Colonic mucosa (tissue), 4 donors: ENCODE measurements at regions not wholly inside any gene's neighbourhood (a gene's known extent, or its start where the extent isn't known, plus 50 kb on each side); places are given as distances from the start of the nearest gene placed in this dataset.

ENCODE experiments used
- DNase-seq: peaks from one replicate; pipeline ENCODE4 v3.0.0-alpha.2; 2020
- H3K27ac ChIP-seq: fragments of 200-600 bp; one replicate; pipeline ENCODE4 v1.8.0; 2021
- H3K27me3 ChIP-seq: fragments of 200-600 bp; one replicate; pipeline ENCODE4 v1.8.0; 2021
- H3K36me3 ChIP-seq: fragments of 200-600 bp; one replicate; pipeline ENCODE4 v1.8.0; 2021
- H3K4me1 ChIP-seq: fragments of 200-600 bp; one replicate; pipeline ENCODE4 v1.8.0; 2021; ENCODE audit warnings: mild to moderate bottlenecking
- H3K4me3 ChIP-seq: fragments of 200-600 bp; one replicate; pipeline ENCODE4 v1.8.0; 2021
- H3K9ac ChIP-seq, 2 donors: one replicate each; pipeline ENCODE4 v1.7.0; 2013; ENCODE audit warnings: control low read depth in 2 of 2, low read depth in 2 of 2, low read length in 2 of 2
- H3K9me3 ChIP-seq: fragments of 200-600 bp; one replicate; pipeline ENCODE4 v1.8.0; 2021
- CTCF ChIP-seq: fragments of 200-600 bp; IDR thresholded peaks from one replicate; pipeline ENCODE4 v1.8.0; 2022; ENCODE audit warnings: antibody characterized with exemption, mild to moderate bottlenecking
- intact Hi-C: fragments of 100-400 bp; cut with DNase I; formaldehyde crosslinking; loops from one replicate; pipeline ENCODE4 v1.14.1; 2022
- donor health status: healthy.
- donor health status: DM: no; HTN: no; CAD: no.
- donor health status: DM: no; HTN: no; CAD: no.

DNA sequence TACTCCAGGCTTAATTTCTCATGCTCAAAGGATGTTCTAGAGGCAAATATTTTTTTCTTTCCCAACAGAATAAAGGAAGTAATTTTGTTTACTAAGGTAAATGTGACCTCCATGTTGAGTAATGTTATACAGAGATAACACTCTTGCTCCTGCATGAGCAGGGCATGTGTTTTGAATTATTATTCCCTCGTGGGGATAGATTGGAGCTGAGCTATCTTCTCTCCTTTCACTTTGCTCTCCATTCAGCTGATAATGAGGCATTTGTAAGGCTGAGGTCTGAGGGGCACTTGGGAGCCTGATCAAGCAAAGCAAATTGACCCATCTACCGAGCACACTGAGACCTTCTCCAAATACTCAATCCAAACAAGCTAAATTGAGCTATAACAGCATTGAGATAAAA, 50.7 kb upstream of the GHITM start:
- intact Hi-C loops: no loop called here
- H3K4me3 ChIP-seq: no peak overlapping the region
- H3K4me1 ChIP-seq: no peaks in the 10 kb centered on the region
- H3K36me3 ChIP-seq: no peaks in the 10 kb centered on the region
- no peak overlapping the region for H3K27ac ChIP-seq
- DNase-seq: no peak
- no peak overlapping the region for H3K9ac ChIP-seq
- no peaks in the 10 kb centered on the region for H3K9me3 ChIP-seq
- no peaks in the 10 kb centered on the region for H3K27me3 ChIP-seq
- TF ChIP-seq CTCF: no peak

GRCh38 chr10:84089162-84089561, 50.1 kb upstream of the GHITM start:
- Histone ChIP-seq H3K27me3 (no peaks in the 10 kb centered on the region), H3K9me3 (no peaks in the 10 kb centered on the region), H3K27ac (no peak overlapping the region), H3K36me3 (no peaks in the 10 kb centered on the region), H3K4me3 (no peak overlapping the region), H3K9ac (no peak overlapping the region), H3K4me1 (no peaks in the 10 kb centered on the region)
- intact Hi-C loops: no loop called here
- DNase-seq: no peak
- TF ChIP-seq CTCF: no peak
